ENCODE measurements at regions not wholly inside any gene's neighbourhood (a gene's known extent, or its start where the extent isn't known, plus 50 kb on each side); places are given as distances from the start of the nearest gene placed in this dataset.
"Not testable (repeated sequence)": the region's sequence is repeated elsewhere in the genome, so short reads cannot be mapped to it uniquely, and the experiment has no call there.

DNA sequence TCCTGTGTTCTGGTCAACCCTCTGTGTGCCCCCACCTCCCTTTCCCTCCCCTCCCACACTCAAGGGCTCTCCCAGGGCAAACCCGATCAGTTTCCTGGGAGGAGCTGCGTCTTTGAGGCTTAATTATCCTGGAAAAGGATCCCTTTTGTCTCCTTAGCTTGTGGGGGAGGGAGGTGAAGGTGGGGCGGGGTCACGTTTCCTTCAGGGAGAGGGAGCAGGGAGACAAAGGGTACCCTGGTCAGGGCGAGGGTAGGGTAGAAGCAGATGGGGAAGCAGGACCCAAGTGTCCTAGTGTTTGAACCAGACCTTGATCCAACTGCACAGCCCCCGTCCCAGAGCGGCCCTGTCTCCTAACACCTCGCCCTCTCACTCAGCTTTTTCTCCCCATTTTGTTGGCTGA, 90.1 kb downstream of the HIF1AN start:
- no peak for TF ChIP-seq ZFX (IDR thresholded peaks at IDR 0.05; ENCODE audit: borderline replicate concordance)
- TF ChIP-seq, protein P1, sequence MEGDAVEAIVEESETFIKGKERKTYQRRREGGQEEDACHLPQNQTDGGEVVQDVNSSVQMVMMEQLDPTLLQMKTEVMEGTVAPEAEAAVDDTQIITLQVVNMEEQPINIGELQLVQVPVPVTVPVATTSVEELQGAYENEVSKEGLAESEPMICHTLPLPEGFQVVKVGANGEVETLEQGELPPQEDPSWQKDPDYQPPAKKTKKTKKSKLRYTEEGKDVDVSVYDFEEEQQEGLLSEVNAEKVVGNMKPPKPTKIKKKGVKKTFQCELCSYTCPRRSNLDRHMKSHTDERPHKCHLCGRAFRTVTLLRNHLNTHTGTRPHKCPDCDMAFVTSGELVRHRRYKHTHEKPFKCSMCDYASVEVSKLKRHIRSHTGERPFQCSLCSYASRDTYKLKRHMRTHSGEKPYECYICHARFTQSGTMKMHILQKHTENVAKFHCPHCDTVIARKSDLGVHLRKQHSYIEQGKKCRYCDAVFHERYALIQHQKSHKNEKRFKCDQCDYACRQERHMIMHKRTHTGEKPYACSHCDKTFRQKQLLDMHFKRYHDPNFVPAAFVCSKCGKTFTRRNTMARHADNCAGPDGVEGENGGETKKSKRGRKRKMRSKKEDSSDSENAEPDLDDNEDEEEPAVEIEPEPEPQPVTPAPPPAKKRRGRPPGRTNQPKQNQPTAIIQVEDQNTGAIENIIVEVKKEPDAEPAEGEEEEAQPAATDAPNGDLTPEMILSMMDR (IDR thresholded peaks at IDR 0.05), result no peak
- H3K27ac ChIP-seq, result no peak overlapping the region

DNA sequence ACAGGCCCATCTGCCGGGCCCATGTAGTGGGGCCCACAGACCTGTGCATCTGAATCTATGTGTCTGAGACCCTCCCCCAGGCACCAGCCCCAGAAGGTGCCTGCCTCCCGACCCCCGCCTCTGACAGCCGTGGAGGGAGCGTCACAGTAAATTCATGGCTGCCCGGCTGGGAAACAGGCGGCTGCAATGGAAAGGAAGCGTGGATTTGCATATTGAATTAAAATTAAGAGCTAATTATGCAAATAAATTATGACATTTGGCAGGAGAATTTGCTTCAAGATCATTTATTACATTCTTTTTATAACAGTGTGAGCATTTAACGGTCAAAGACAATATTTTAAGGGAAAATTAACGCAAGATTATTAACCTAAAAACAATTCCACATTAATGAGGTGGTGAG, 92.3 kb downstream of the HIF1AN start:
- H3K27ac ChIP-seq, result no peak overlapping the region
- no peak for TF ChIP-seq ZFX (IDR thresholded peaks at IDR 0.05; ENCODE audit: borderline replicate concordance)
- TF ChIP-seq, protein P1 (IDR thresholded peaks at IDR 0.05), result no peak

DNA sequence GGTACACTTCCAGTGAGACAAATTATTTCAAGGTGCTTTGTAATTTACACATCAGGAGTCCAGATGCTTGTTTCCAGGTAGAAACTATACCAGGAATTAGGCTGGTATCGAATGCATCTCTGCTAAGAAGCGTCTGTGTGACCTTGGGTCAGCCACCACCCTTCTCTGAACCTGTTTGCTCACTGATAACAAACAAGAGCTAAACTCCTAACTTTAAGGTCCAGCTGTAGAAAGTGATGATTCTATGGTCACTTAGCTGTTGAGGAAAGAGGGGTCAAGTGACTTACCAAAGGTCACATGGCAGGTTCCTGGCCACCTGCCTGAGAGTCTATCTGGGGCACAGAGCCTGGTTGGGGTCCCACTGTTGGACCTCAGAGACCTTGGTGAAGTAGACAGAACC, 95.4 kb downstream of the HIF1AN start:
- no peak overlapping the region for H3K27ac ChIP-seq
- no peak for TF ChIP-seq ZFX (IDR thresholded peaks at IDR 0.05; ENCODE audit: borderline replicate concordance)
- TF ChIP-seq, protein P1 (IDR thresholded peaks at IDR 0.05), result no peak

DNA sequence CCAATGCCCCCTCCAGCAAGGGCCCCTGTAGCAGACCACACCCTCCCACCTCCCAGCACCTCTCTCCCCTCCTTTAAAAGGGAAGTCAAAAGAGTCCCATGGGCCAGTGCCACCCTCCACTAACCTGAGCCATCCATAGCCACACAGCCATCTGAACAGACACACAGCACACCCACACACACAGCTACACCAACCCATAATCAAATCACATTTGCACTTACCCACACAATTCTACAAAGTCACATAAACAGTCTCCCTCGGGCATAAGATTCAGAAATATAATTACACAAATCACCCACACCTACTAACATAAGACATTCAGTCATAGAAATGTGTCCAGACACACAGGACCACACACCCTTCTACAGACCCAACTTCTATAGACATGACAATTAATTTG, 96.3 kb downstream of the HIF1AN start:
- no peak overlapping the region for H3K27ac ChIP-seq
- TF ChIP-seq ZFX (IDR thresholded peaks at IDR 0.05; ENCODE audit: borderline replicate concordance), result no peak
- TF ChIP-seq, protein P1 (IDR thresholded peaks at IDR 0.05), result no peak

DNA sequence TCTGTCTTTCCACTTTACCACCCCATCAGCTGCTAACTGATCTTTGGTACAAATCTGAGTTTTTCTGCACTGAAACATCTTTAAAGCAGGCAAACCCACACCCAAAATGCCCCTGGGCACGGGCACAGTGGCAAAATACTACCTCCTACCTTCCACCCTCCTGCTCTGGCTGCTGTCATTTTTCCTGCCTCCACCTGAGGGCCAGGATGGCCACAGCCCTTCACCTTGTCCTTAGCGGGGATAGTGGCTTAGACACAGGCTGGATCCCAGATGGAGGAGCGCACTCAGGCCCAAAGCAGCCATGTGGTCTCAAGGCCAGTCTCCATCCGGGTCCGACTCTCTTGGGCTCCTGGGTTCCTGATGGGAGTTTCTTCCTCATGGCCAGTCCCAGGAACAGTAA, 98.3 kb downstream of the HIF1AN start:
- no peak for TF ChIP-seq ZFX (IDR thresholded peaks at IDR 0.05; ENCODE audit: borderline replicate concordance)
- TF ChIP-seq, protein P1 (IDR thresholded peaks at IDR 0.05), result no peak
- no peak overlapping the region for H3K27ac ChIP-seq

DNA sequence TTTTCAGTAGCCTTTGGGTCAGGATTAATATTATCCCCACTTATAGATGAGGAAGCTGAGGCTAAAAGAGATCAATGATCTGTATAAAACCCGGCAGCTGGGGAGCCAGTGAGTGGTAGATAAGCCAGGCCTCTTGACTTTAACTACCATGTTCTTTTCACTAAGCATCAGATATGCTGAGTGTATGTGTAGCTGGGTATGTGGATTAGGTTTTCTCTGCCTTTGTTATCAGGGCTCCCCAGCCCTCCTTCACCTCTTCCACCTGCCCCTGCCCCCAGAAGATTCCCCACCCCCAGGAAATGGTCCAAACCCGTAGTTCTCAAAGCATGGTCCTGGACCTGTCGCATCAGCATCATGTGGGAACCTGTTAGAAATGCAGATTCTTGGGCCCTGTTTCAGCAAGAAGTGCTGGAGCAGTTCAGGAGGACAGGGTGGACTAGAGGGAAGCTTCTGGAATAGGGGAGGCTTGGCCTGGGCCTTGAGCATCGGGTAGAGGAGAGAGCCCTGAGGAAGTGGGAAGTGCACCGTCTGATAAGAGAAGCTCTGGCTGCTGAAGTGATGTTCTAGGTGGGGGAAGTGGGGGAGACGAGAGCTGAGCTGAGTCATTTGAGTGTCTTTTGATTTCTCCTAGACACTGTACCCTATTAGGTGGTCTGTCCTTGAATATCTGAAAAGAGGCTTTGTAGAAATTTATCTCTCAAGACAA, 101.3 kb downstream of the HIF1AN start:
- H3K27ac ChIP-seq, result no peak overlapping the region
- no peak for TF ChIP-seq ZFX (IDR thresholded peaks at IDR 0.05; ENCODE audit: borderline replicate concordance)
- TF ChIP-seq, protein P1 (IDR thresholded peaks at IDR 0.05), result no peak

DNA sequence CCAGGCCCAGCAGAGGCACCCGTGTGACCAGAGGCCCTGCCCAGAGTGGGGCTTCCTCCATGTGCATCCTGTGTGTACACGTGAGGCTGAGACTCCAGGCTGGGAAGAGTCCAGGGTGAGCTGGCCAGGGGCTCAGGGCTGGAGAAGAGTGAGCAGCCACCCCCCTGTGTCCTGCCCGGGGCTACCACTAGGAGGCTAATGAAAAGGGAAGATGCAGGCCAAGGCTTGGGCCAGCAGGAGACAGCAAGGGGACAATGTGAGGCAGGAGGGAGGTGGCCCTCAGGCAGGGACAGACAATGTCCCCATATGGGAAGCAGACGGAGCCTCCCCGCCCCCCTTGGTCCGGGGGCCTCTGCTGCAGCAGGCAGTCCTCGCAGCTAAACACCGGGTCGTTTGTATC, 102.0 kb downstream of the HIF1AN start:
- no peak for TF ChIP-seq ZFX (IDR thresholded peaks at IDR 0.05; ENCODE audit: borderline replicate concordance)
- TF ChIP-seq, protein P1 (IDR thresholded peaks at IDR 0.05), result peak; percentile 75
- H3K27ac ChIP-seq, result no peak overlapping the region

DNA sequence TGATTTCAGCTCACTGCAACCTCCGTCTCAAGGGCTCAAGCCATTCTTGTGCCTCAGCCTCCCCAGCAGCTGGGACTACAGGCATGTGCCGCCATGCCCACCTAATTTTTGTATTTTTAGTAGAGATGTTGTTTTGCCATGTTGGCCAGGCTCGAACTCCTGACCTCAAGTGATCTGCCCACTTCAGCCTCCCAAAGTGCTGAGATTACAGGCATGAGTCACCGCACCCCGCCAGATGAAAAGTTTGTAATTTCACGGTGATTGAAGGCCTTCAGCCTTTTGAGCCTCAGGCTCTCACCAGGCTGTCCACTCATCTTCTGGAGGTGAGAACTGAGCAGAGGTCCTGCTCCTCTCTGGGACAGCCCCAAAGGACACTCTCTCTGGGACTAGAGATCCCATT, 103.2 kb downstream of the HIF1AN start:
- H3K27ac ChIP-seq, result not testable (repeated sequence)
